ENCODE measurements at regions not wholly inside any gene's neighbourhood (a gene's known extent, or its start where the extent isn't known, plus 50 kb on each side); places are given as distances from the start of the nearest gene placed in this dataset.
"Not testable (repeated sequence)": the region's sequence is repeated elsewhere in the genome, so short reads cannot be mapped to it uniquely, and the experiment has no call there.

DNA sequence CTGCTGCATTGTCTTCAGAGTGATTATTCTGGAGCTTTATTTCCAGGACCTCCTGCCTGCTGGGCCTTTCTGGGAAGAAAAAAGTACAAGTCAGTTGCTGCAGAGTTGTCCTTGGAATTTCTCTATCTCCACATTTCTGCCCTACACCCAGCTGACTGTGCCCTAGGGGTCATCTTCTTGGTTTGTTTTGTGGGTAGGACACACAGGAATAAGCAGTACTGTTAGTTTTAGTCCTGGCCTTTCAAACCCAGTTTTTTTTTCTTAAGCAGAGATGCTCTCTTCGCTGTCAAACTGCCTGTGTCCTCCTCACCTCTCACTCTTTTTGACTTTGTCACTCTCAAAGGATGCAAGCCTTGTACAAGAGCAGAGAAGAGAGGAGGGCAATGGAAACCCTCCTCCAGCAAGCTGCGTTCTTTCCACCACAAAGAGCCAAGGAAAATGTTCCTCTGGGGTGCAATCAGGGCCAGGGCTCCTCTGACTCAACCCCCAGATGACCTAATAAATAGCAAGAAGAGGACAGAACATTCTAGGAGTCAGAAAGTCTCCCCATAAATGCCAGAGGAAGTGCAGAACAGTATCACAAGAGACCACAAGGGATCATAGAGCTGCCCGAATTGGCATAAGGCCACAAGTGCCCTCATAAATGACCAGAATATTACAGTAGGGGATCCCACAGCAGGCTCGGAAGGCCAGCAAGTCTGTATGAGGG is 186.2 kb downstream of the RCHY1 start:
- Mint-ChIP-seq H3K27me3 (no peaks in the 10 kb centered on the region), H3K27ac (no peak overlapping the region), H3K4me3 (no peak overlapping the region), H3K9me3 (peaks cover 8% of the 10 kb centered on the region), H3K4me1 (ENCODE audit: low read depth in 2 of 2) (no peaks in the 10 kb centered on the region), H3K36me3 (peaks cover 6% of the 10 kb centered on the region)
- no peak for DNase-seq (ENCODE audit: low spot score)
- ATAC-seq: no peak

DNA sequence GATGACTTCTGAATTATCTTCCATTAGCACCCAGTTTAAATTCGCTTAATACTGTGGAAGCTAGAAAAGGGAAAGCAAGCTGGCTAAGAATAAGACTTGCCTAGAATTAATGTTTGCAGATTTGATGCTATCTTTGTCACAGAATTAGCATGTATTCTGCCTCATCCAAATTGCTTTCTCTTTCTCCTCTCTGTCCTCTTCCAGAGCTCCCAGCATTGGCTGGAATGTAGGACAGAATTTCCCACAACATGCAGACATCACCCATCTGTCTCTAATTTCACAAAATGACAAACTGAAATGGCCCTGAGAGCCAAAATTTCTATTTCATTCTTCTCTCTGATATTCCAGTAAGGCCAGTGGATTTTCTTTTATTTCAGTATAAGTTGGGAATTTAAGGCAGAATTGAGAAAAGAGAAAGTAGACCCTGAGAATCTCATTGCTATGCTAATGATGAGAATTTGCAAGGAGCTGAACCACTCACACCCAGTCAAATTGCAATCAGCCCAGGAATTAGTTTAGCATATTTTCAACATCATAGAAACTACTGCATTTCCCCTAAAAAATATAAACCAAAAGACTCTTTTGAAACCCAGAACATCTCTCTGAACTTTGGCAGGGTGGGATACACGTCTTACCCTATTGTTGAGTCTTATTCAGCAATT is 188.8 kb downstream of the RCHY1 start:
- no peaks in the 10 kb centered on the region for H3K4me1 Mint-ChIP-seq (ENCODE audit: low read depth in 2 of 2)
- ATAC-seq: no peak
- H3K36me3 Mint-ChIP-seq: no peaks in the 10 kb centered on the region
- DNase-seq (ENCODE audit: low spot score): no peak
- H3K9me3 Mint-ChIP-seq: peaks cover 4% of the 10 kb centered on the region
- H3K27me3 Mint-ChIP-seq: no peaks in the 10 kb centered on the region
- no peak overlapping the region for H3K27ac Mint-ChIP-seq
- no peak overlapping the region for H3K4me3 Mint-ChIP-seq

GRCh38 chr4:75321484-75321883 is 192.7 kb downstream of the RCHY1 start:
- no peak for ATAC-seq
- Mint-ChIP-seq H3K4me3 (no peak overlapping the region), H3K36me3 (peaks cover under 1% of the 10 kb centered on the region), H3K4me1 (ENCODE audit: low read depth in 2 of 2) (no peaks in the 10 kb centered on the region), H3K27me3 (no peaks in the 10 kb centered on the region), H3K9me3 (peaks cover 9% of the 10 kb centered on the region), H3K27ac (no peak overlapping the region)
- DNase-seq (ENCODE audit: low spot score): no peak

- not testable (repeated sequence) for H3K4me1 Mint-ChIP-seq (ENCODE audit: low read depth in 2 of 2); H3K27ac Mint-ChIP-seq; ATAC-seq; DNase-seq (ENCODE audit: low spot score); H3K4me3 Mint-ChIP-seq; H3K27me3 Mint-ChIP-seq
- peaks cover 20% of the 10 kb centered on the region for H3K9me3 Mint-ChIP-seq
- peaks cover 12% of the 10 kb centered on the region for H3K36me3 Mint-ChIP-seq
These were observed 196.6 kb downstream of the RCHY1 start for GRCh38 chr4:75317641-75318040.

DNA sequence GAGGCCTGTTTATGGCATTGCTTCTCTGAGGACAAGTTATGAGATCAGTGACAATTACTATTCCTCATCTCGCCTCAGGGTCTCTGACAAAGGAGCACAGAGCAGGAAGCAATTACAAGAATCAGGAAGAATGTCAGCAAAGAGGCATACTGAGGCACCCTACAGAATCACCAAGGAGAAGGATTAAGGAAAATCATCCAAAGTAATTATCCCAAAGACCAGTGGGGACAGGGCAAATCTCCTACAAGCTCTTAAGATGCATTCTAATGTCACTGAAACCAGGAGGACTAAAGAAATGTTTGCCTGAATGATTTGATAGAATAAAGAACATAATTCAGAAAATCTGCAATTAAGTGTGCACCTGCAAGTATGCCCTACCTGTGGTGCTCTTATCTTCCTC is 206.2 kb downstream of the RCHY1 start:
- no peak for ATAC-seq
- H3K27ac Mint-ChIP-seq: no peak overlapping the region
- H3K4me3 Mint-ChIP-seq: no peak overlapping the region
- peaks cover 5% of the 10 kb centered on the region for H3K36me3 Mint-ChIP-seq
- no peaks in the 10 kb centered on the region for H3K27me3 Mint-ChIP-seq
- no peaks in the 10 kb centered on the region for H3K4me1 Mint-ChIP-seq (ENCODE audit: low read depth in 2 of 2)
- peaks cover 11% of the 10 kb centered on the region for H3K9me3 Mint-ChIP-seq
- no peak for DNase-seq (ENCODE audit: low spot score)

DNA sequence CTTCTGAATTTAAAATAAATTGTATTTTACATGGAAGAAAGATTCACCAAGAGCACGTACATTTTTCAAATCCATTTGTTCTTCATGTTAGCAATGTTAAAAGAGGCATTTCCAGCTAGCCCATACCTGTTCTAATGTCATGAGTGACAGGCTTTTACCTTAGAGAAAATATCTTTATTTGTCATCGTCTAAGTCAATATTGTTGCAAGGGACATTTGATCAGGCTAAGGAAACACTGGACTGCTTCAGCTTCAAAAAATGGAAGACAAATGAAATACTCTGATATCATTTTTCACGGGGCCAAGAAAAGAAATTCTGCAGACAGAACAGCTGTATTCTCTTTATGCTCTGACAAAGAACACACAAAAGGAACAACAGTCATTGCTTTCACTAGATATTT is 207.7 kb downstream of the RCHY1 start:
- no peak for ATAC-seq
- Mint-ChIP-seq H3K4me3 (no peak overlapping the region), H3K9me3 (peaks cover 12% of the 10 kb centered on the region), H3K36me3 (peaks cover 5% of the 10 kb centered on the region), H3K27ac (no peak overlapping the region), H3K4me1 (ENCODE audit: low read depth in 2 of 2) (no peaks in the 10 kb centered on the region), H3K27me3 (no peaks in the 10 kb centered on the region)
- no peak for DNase-seq (ENCODE audit: low spot score)

DNA sequence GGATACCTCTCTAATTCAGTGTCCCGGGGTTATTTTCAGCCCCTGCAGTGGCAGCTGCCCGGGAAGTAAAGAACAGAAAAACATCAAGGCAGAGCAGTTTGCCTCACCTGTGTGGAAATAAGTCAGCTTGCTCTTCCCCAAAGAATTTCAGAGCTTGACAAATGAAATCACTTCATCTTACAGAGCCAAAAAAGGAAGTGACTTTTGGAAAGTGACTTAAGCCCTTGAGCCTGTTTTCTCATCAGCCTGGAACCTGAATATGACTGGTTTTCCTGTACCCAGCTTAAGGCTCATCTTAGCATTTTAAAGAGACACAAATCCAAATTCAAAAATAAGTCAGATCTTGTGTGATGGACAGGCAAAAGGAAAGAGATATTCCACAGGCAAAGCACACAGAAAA is 211.6 kb downstream of the RCHY1 start:
- no peak for ATAC-seq
- no peak overlapping the region for H3K4me3 Mint-ChIP-seq
- peaks cover 18% of the 10 kb centered on the region for H3K9me3 Mint-ChIP-seq
- no peaks in the 10 kb centered on the region for H3K4me1 Mint-ChIP-seq (ENCODE audit: low read depth in 2 of 2)
- DNase-seq (ENCODE audit: low spot score): no peak
- no peaks in the 10 kb centered on the region for H3K36me3 Mint-ChIP-seq
- H3K27me3 Mint-ChIP-seq: no peaks in the 10 kb centered on the region
- H3K27ac Mint-ChIP-seq: no peak overlapping the region

DNA sequence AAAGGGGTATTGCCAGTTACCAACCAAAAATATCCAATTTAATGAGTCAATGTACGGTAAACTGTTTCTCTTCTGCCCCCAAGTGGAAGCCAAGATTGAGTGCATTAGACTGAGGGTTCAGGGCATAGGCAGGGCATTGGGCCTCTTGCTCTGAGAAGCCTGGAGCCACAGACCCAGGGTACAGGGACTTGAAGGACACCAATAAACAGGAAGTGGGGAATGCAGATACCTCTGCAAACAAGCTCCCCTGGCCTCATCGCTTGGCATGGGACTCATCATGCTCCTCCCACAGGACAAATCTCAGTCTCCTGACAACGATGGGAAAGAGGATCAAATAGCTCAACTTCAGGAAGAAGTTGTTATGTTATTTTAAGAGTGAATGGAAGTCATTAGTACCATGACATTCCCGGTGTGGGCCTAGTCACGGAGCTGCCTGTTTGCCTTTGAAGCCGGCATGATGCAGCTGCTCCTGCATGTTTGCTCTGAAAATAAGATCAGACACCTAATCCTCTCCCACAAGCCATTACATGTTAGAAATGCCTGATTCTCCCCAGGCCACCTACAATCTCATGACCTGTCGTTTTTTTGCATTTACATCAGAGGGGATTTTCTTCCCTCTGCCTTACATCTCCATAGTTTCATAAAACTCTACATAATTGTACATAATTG is 224.2 kb downstream of the RCHY1 start:
- DNase-seq (ENCODE audit: low spot score): no peak
- Mint-ChIP-seq H3K4me3 (no peak overlapping the region), H3K4me1 (ENCODE audit: low read depth in 2 of 2) (no peaks in the 10 kb centered on the region), H3K27ac (no peak overlapping the region), H3K27me3 (no peaks in the 10 kb centered on the region), H3K36me3 (no peaks in the 10 kb centered on the region), H3K9me3 (peaks cover 11% of the 10 kb centered on the region)
- no peak for ATAC-seq

- H3K9me3 Mint-ChIP-seq: peaks cover 4% of the 10 kb centered on the region
- H3K36me3 Mint-ChIP-seq: no peaks in the 10 kb centered on the region
- H3K4me1 Mint-ChIP-seq (ENCODE audit: low read depth in 2 of 2): no peaks in the 10 kb centered on the region
These were observed 226.3 kb downstream of the RCHY1 start for GRCh38 chr4:75287738-75288517.

GRCh38 chr4:75285837-75286236 is 228.4 kb downstream of the RCHY1 start:
- no peak for DNase-seq (ENCODE audit: low spot score)
- peaks cover 4% of the 10 kb centered on the region for H3K9me3 Mint-ChIP-seq
- ATAC-seq: no peak
- no peaks in the 10 kb centered on the region for H3K27me3 Mint-ChIP-seq
- H3K36me3 Mint-ChIP-seq: no peaks in the 10 kb centered on the region
- no peak overlapping the region for H3K27ac Mint-ChIP-seq
- no peaks in the 10 kb centered on the region for H3K4me1 Mint-ChIP-seq (ENCODE audit: low read depth in 2 of 2)
- H3K4me3 Mint-ChIP-seq: no peak overlapping the region

More at GRCh38 chr4:75287738-75288517, 226.3 kb downstream of the RCHY1 start:
- DNase-seq (ENCODE audit: low spot score): no peak
- no peak for ATAC-seq
- Mint-ChIP-seq H3K4me3 (no peak overlapping the region), H3K27me3 (no peaks in the 10 kb centered on the region), H3K27ac (no peak overlapping the region)

DNA sequence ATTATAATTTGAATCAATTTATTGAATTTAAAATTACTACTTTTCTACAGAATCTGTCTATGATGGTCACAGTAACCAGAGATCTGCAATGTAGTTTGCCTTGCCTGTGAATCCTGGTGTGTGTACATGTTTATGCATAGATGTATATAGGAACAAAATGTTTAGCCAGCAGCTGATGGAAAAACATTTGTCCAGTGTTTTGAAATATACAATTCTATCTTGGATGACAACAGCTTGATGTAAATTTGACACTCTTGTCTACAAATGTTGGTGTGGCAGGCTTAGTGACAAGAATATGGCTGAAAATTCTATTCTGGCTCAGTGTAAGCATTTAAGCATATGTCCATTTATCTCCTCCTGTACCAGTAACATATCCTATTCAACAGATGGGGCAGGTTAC is 229.4 kb downstream of the RCHY1 start:
- Mint-ChIP-seq H3K4me3 (no peak overlapping the region), H3K27me3 (no peaks in the 10 kb centered on the region), H3K36me3 (no peaks in the 10 kb centered on the region), H3K27ac (no peak overlapping the region), H3K9me3 (peaks cover 4% of the 10 kb centered on the region), H3K4me1 (ENCODE audit: low read depth in 2 of 2) (no peaks in the 10 kb centered on the region)
- DNase-seq (ENCODE audit: low spot score): no peak
- ATAC-seq: no peak

GRCh38 chr4:75280461-75280860 is 233.7 kb downstream of the RCHY1 start:
- not testable (repeated sequence) for H3K4me3 Mint-ChIP-seq; ATAC-seq; H3K27me3 Mint-ChIP-seq; DNase-seq (ENCODE audit: low spot score); H3K27ac Mint-ChIP-seq; H3K36me3 Mint-ChIP-seq; H3K4me1 Mint-ChIP-seq (ENCODE audit: low read depth in 2 of 2)
- H3K9me3 Mint-ChIP-seq: peaks cover 12% of the 10 kb centered on the region

DNA sequence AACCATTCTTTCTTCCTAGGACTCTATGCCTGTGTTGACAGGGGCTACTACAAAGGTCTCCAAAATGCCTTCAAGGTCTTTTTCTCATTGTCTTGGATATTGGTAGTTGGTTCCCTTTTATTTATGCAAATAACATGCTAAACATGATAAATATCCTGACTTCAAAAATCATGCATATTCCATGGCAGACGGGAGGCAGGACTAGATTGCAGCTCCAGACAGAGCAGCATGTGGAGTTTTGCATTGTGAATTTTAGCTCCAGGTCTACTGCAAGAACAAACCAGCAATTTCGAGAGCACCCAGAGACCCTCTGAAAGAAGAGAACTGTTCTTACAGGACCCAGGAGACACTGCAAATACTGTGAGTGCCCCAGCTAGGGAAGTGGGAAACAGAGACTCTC is 254.9 kb downstream of the RCHY1 start:
- no peak overlapping the region for H3K27ac Mint-ChIP-seq

DNA sequence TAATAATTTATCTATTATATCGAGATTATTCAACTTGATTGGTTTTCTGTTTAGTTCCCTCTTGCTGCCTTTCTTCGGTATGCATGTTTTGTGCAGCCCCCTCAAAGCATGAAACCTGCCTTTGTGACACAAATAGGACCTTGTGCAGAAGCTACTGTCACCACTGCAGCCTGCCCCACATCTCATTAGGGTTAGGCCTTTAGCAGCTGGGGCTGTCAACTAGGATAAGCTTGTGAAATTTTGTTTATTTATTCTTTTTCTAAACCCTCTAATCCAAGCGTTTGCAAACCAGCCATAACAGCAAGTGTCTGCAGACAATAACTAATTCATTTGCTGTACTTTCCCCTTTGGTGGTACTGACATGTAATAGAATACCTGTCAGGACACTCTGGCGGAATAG is 258.9 kb downstream of the RCHY1 start:
- Mint-ChIP-seq H3K36me3 (no peaks in the 10 kb centered on the region), H3K27ac (no peak overlapping the region), H3K4me3 (no peak overlapping the region), H3K27me3 (no peaks in the 10 kb centered on the region), H3K9me3 (peaks cover 3% of the 10 kb centered on the region), H3K4me1 (ENCODE audit: low read depth in 2 of 2) (no peaks in the 10 kb centered on the region)
- no peak for DNase-seq (ENCODE audit: low spot score)
- ATAC-seq: no peak

More for the DNA sequence above, 254.9 kb downstream of the RCHY1 start:
- Mint-ChIP-seq H3K27me3 (no peaks in the 10 kb centered on the region), H3K36me3 (no peaks in the 10 kb centered on the region), H3K4me3 (no peak overlapping the region), H3K4me1 (ENCODE audit: low read depth in 2 of 2) (no peaks in the 10 kb centered on the region), H3K9me3 (peaks cover 3% of the 10 kb centered on the region)
- no peak for DNase-seq (ENCODE audit: low spot score)
- no peak for ATAC-seq

Measured in natural killer cell treated with Interleukin-12 subunit alpha and Interleukin-12 subunit beta and Interleukin-15 and Interleukin-18, amount 100 ng/mL, for 72 hours (primary cell).